Ascending aorta (tissue), 2 donors: ENCODE measurements at regions not wholly inside any gene's neighbourhood (a gene's known extent, or its start where the extent isn't known, plus 50 kb on each side); places are given as distances from the start of the nearest gene placed in this dataset.

Source experiments
- DNase-seq, 2 donors: peaks; one replicate each; pipeline ENCODE4 v3.0.0-alpha.2; 2019; ENCODE audit warnings: low spot score in 2 of 2
- H3K27ac ChIP-seq, 2 donors: fragments of 200-600 bp; sonication (generic); one replicate each; pipeline ENCODE4 v1.5.1; 2016 to 2017; ENCODE audit warnings: mild to moderate bottlenecking in 1 of 2
- H3K27me3 ChIP-seq: fragments of 200-600 bp; sonication (generic); one replicate; pipeline ENCODE4 v1.5.1; 2017
- H3K36me3 ChIP-seq, 2 donors: fragments of 200-600 bp; sonication (generic); one replicate each; pipeline ENCODE4 v1.5.1; 2016
- H3K4me1 ChIP-seq, 2 donors: fragments of 200-600 bp; sonication (generic); one replicate each; pipeline ENCODE4 v1.5.1; 2016 to 2017; ENCODE audit warnings: mild to moderate bottlenecking in 1 of 2
- H3K4me3 ChIP-seq, 2 donors: fragments of 200-600 bp; sonication (generic); one replicate each; pipeline ENCODE4 v1.5.1; 2016 to 2017; ENCODE audit warnings: mild to moderate bottlenecking in 1 of 2
- H3K9me3 ChIP-seq, 2 donors: fragments of 200-600 bp; sonication (generic); one replicate each; pipeline ENCODE4 v1.5.1; 2016
- CTCF ChIP-seq, 3 experiments: fragments of 200-600 bp in 2 of 3; fragments of 450-650 bp in 1 of 3; sonication (generic) in 2 of 3; IDR thresholded peaks; one replicate each; pipeline ENCODE4 v1.5.1; 2016 to 2019; ENCODE audit warnings: antibody characterized with exemption in 3 of 3, mild to moderate bottlenecking in 1 of 3, moderate library complexity in 1 of 3
- intact Hi-C: fragments of 100-400 bp; cut with DNase I; formaldehyde crosslinking; loops from one replicate; pipeline ENCODE4 v1.15.1; 2023

DNA sequence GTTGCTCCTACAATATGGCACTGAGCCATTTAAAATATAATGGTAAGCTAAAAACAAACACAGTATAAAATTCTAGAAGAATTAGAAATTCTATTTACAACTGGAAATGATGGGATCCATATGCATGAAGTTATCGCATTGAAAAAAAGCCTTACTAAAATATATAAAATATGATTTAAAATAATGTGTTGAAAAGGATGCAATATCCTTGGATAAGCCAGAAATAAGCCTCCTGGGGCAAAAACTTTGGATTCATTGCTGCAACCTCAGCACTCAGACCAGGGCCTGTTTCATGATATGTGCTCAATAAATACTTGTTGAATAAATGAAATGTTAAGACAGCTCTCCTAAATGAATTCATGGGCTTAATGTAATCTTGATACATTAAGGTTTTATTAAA is 170.2 kb downstream of the SEM1 start:
- Histone ChIP-seq H3K4me1 (no peaks in the 10 kb centered on the region), H3K36me3 (no peaks in the 10 kb centered on the region), H3K9me3 (no peaks in the 10 kb centered on the region), H3K27me3 (no peaks in the 10 kb centered on the region), H3K4me3 (no peak overlapping the region), H3K27ac (no peak overlapping the region)
- intact Hi-C loops = no loop called here
- no peak for TF ChIP-seq CTCF (IDR thresholded peaks at IDR 0.05)
- no peak for DNase-seq

DNA sequence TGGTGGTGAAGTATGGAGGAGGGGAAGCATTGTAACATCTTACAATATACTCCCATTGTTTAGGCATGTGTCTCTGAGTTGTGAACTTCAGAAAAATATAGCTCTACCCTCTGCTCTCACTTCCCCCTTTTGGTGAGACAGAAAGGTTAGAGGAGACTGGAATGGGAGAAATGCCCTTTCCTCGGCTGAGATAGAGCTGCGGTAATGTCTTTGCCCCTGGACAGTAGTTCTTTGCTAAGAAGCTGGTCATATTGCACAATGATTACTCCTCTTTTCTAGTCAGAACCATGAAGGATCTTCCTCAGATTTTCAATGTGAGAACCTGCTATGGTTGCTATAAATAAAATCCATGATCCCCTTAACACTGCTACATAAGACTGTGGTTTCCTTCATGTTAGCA is 171.0 kb downstream of the SEM1 start:
- intact Hi-C loops = no loop called here
- no peak for TF ChIP-seq CTCF (IDR thresholded peaks at IDR 0.05)
- Histone ChIP-seq H3K9me3 (no peaks in the 10 kb centered on the region), H3K4me3 (no peak overlapping the region), H3K4me1 (no peaks in the 10 kb centered on the region), H3K36me3 (no peaks in the 10 kb centered on the region), H3K27me3 (no peaks in the 10 kb centered on the region), H3K27ac (no peak overlapping the region)
- no peak for DNase-seq

DNA sequence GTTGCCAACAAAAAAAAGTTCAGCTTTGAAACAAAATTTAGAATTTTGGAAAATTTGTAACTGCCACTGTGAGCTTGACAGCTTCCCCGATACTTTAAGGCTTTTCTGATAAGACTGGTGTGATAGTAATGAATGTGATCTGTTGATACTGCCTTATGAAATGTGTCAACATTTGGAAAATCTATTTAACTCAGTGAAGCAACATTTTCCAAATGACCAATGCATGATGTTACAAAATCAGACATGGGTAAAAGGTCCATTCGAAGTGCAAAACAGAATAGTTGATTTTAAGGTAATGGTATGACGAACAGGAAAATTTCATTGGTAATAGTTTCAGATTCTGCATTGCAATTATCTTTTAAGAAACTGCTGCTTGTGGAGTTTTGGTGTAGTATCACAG is 175.4 kb downstream of the SEM1 start:
- Histone ChIP-seq H3K4me1 (no peaks in the 10 kb centered on the region), H3K4me3 (no peak overlapping the region), H3K9me3 (no peaks in the 10 kb centered on the region), H3K27me3 (no peaks in the 10 kb centered on the region), H3K27ac (no peak overlapping the region), H3K36me3 (no peaks in the 10 kb centered on the region)
- DNase-seq = no peak
- TF ChIP-seq CTCF (IDR thresholded peaks at IDR 0.05) = no peak
- intact Hi-C loops = no loop called here

DNA sequence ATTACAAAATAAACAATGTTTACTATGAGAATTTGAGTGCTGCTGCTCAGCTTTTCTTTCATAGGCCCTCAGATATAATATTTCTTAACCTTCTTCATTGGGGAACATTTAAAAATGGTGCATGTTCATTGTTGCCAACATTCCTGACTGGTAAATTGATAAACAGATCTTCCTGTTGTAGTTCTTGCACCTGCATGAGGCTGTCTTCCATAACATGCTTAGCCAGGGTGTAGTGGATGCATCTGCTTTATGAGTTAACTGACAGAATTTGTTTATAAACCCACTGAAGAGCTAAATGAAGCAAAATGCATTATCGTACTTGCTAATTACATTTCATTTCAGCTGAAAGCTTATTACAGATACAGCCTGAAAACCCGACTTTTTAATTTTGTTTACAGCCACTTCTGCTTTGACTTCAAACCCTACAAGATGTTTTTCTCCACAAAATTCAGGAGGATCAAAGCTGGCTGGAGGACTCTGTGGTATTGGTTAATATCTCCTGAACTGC is 177.2 kb downstream of the SEM1 start:
- intact Hi-C loops = no loop called here
- no peak overlapping the region for H3K4me3 ChIP-seq
- H3K9me3 ChIP-seq = no peaks in the 10 kb centered on the region
- TF ChIP-seq CTCF (IDR thresholded peaks at IDR 0.05) = no peak
- H3K27me3 ChIP-seq = no peaks in the 10 kb centered on the region
- no peak for DNase-seq
- H3K27ac ChIP-seq = no peak overlapping the region
- no peaks in the 10 kb centered on the region for H3K36me3 ChIP-seq
- no peaks in the 10 kb centered on the region for H3K4me1 ChIP-seq

- Histone ChIP-seq H3K4me1 (no peaks in the 10 kb centered on the region), H3K27me3 (no peaks in the 10 kb centered on the region), H3K4me3 (no peak overlapping the region), H3K36me3 (no peaks in the 10 kb centered on the region), H3K9me3 (no peaks in the 10 kb centered on the region), H3K27ac (no peak overlapping the region)
- intact Hi-C loops = no loop called here
- TF ChIP-seq CTCF (IDR thresholded peaks at IDR 0.05) = no peak
- DNase-seq = no peak
Measured at GRCh38 chr7:96531331-96531730, 178.3 kb downstream of the SEM1 start.

DNA sequence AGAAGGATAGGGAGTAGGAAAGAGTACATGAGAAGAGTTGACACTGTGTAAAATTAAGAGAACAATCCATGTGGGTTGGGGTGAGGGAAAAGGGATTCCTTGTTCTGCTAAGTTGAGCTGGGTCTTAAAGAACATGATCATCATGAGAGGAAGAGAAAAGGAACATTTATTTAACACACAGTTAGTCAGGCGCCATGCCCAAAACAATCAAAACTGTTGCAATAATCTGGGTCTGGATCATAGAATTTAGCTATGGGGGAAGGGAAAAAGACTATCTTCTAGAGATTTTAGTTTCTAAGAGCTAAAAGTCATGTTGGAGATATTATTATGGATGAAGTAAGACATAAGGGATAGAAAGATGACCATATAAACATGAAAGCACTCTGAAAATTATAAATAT is 178.9 kb downstream of the SEM1 start:
- DNase-seq = no peak
- Histone ChIP-seq H3K4me3 (no peak overlapping the region), H3K36me3 (no peaks in the 10 kb centered on the region), H3K27me3 (no peaks in the 10 kb centered on the region), H3K27ac (no peak overlapping the region), H3K4me1 (no peaks in the 10 kb centered on the region), H3K9me3 (no peaks in the 10 kb centered on the region)
- intact Hi-C loops = no loop called here
- no peak for TF ChIP-seq CTCF (IDR thresholded peaks at IDR 0.05)
